Suprapubic skin (tissue), 3 donors: ENCODE measurements at regions not wholly inside any gene's neighbourhood (a gene's known extent, or its start where the extent isn't known, plus 50 kb on each side); places are given as distances from the start of the nearest gene placed in this dataset.

Experiments
- POLR2AphosphoS5 ChIP-seq, 3 donors: sonication (generic); formaldehyde crosslinking; IDR thresholded peaks; one replicate each; pipeline ENCODE4 v1.6.1; 2017; ENCODE audit warnings: antibody characterized with exemption in 3 of 3
- TF ChIP-seq, protein P1 (sequence below), 2 donors: fragments of 200-600 bp in 1 of 2; fragments of 450-650 bp in 1 of 2; sonication (generic) in 1 of 2; IDR thresholded peaks; one replicate each; pipeline ENCODE4 v1.5.1; 2016 to 2019; ENCODE audit warnings: antibody characterized with exemption in 2 of 2, mild to moderate bottlenecking in 1 of 2, moderate library complexity in 1 of 2

DNA sequence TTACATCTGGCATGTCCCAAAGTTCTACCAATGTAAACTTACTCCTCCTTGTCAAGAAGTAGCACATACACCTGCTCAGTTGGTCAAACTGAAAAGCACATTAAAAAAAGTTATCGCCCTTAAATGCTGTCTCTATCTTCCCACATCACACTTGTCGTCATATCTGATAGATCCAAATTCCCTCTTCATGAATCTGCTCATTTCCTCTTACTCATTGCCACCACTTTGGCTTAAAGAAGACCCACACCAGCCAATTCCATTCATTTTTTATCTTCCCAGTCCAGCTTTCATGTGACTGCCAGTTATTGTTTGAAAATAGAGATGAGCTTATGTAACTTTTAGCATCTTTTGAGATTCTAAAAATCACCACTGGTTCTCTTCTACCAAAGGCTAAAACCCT is 305.9 kb upstream of the MTNR1B start:
- TF ChIP-seq, protein P1, sequence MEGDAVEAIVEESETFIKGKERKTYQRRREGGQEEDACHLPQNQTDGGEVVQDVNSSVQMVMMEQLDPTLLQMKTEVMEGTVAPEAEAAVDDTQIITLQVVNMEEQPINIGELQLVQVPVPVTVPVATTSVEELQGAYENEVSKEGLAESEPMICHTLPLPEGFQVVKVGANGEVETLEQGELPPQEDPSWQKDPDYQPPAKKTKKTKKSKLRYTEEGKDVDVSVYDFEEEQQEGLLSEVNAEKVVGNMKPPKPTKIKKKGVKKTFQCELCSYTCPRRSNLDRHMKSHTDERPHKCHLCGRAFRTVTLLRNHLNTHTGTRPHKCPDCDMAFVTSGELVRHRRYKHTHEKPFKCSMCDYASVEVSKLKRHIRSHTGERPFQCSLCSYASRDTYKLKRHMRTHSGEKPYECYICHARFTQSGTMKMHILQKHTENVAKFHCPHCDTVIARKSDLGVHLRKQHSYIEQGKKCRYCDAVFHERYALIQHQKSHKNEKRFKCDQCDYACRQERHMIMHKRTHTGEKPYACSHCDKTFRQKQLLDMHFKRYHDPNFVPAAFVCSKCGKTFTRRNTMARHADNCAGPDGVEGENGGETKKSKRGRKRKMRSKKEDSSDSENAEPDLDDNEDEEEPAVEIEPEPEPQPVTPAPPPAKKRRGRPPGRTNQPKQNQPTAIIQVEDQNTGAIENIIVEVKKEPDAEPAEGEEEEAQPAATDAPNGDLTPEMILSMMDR (IDR thresholded peaks at IDR 0.05) = no peak
- TF ChIP-seq POLR2AphosphoS5 (IDR thresholded peaks at IDR 0.05) = no peak
